GM21381 (cell line): ENCODE measurements at regions not wholly inside any gene's neighbourhood (a gene's known extent, or its start where the extent isn't known, plus 50 kb on each side); places are given as distances from the start of the nearest gene placed in this dataset.

ENCODE experiments used
- ATAC-seq: cut with Tn5 transposase; IDR thresholded peaks from one replicate; pipeline ENCODE4 v1.9.1; 2021; ENCODE audit warnings: mild to moderate bottlenecking, moderate library complexity; ENCODE audit not compliant: unreplicated experiment

GRCh38 chr11:97231231-97231630 is 841.4 kb downstream of the JRKL start:
- no peak for ATAC-seq

- ATAC-seq, result no peak
Observed at GRCh38 chr11:97234016-97234415, 844.2 kb downstream of the JRKL start.

GRCh38 chr11:97237151-97237550 is 847.3 kb downstream of the JRKL start:
- ATAC-seq, result no peak

GRCh38 chr11:97247601-97248000 is 857.8 kb downstream of the JRKL start:
- ATAC-seq, result no peak

GRCh38 chr11:97254790-97255189 is 865.0 kb downstream of the JRKL start:
- no peak for ATAC-seq

GRCh38 chr11:97259434-97259833 is 869.6 kb downstream of the JRKL start:
- no peak for ATAC-seq

GRCh38 chr11:97259884-97260283 is 870.1 kb downstream of the JRKL start:
- ATAC-seq, result no peak

- no peak for ATAC-seq
Observed at GRCh38 chr11:97263183-97263858, 873.5 kb downstream of the JRKL start.

GRCh38 chr11:97269527-97269926 is 879.7 kb downstream of the JRKL start:
- ATAC-seq, result no peak

- no peak for ATAC-seq
Observed at GRCh38 chr11:97279341-97279740, 889.5 kb downstream of the JRKL start.

- ATAC-seq, result no peak
Observed at GRCh38 chr11:97280347-97280746, 890.5 kb downstream of the JRKL start.

- no peak for ATAC-seq
Observed at GRCh38 chr11:97289823-97290222, 900.0 kb downstream of the JRKL start.

GRCh38 chr11:97290464-97291041 is 900.7 kb downstream of the JRKL start:
- no peak for ATAC-seq

- no peak for ATAC-seq
Observed at GRCh38 chr11:97296301-97296700, 906.5 kb downstream of the JRKL start.

GRCh38 chr11:97309291-97309690 is 919.5 kb downstream of the JRKL start:
- no peak for ATAC-seq

GRCh38 chr11:97325693-97326092 is 935.9 kb downstream of the JRKL start:
- ATAC-seq, result no peak

GRCh38 chr11:97332271-97332670 is 942.5 kb downstream of the JRKL start:
- no peak for ATAC-seq

- ATAC-seq, result no peak
Observed at GRCh38 chr11:97336064-97336463, 946.3 kb downstream of the JRKL start.

GRCh38 chr11:97345032-97345431 is 955.2 kb downstream of the JRKL start:
- no peak for ATAC-seq

GRCh38 chr11:97349201-97349600 is 959.4 kb downstream of the JRKL start:
- ATAC-seq, result no peak

- no peak for ATAC-seq
Observed at GRCh38 chr11:97351939-97352338, 962.1 kb downstream of the JRKL start.

- ATAC-seq, result no peak
Observed at GRCh38 chr11:97354026-97354425, 964.2 kb downstream of the JRKL start.

GRCh38 chr11:97354576-97354975 is 964.8 kb downstream of the JRKL start:
- no peak for ATAC-seq
